Parathyroid adenoma (tissue), 2 donors: ENCODE measurements at regions not wholly inside any gene's neighbourhood (a gene's known extent, or its start where the extent isn't known, plus 50 kb on each side); places are given as distances from the start of the nearest gene placed in this dataset.

Experiments used
- H2AFZ ChIP-seq: fragments of 300-600 bp; sonication (generic); one replicate; pipeline ENCODE4 v1.7.0; 2017; ENCODE audit warnings: antibody characterized with exemption, mild to moderate bottlenecking
- H3K27ac ChIP-seq: fragments of 300-600 bp; sonication (generic); one replicate; pipeline ENCODE4 v1.7.0; 2017
- H3K27me3 ChIP-seq: fragments of 300-600 bp; sonication (generic); one replicate; pipeline ENCODE4 v1.7.0; 2017; ENCODE audit warnings: low read length; ENCODE audit not compliant: control insufficient read depth, insufficient read depth
- H3K36me3 ChIP-seq: fragments of 300-600 bp; sonication (generic); one replicate; pipeline ENCODE4 v1.7.0; 2017; ENCODE audit warnings: low read length; ENCODE audit not compliant: control insufficient read depth, insufficient read depth
- H3K4me1 ChIP-seq: fragments of 300-600 bp; sonication (generic); one replicate; pipeline ENCODE4 v1.7.0; 2017; ENCODE audit warnings: control low read depth
- H3K4me2 ChIP-seq: fragments of 300-600 bp; sonication (generic); one replicate; pipeline ENCODE4 v1.7.0; 2017; ENCODE audit warnings: low read length
- H3K4me3 ChIP-seq: fragments of 300-600 bp; sonication (generic); one replicate; pipeline ENCODE4 v1.7.0; 2017; ENCODE audit warnings: low read depth, low read length
- H3K79me2 ChIP-seq: fragments of 300-600 bp; sonication (generic); one replicate; pipeline ENCODE4 v1.7.0; 2017; ENCODE audit warnings: control low read depth
- H3K9ac ChIP-seq: fragments of 300-600 bp; sonication (generic); one replicate; pipeline ENCODE4 v1.7.0; 2017; ENCODE audit warnings: mild to moderate bottlenecking
- H3K9me3 ChIP-seq: fragments of 300-600 bp; sonication (generic); one replicate; pipeline ENCODE4 v1.7.0; 2017; ENCODE audit warnings: low read length; ENCODE audit not compliant: control insufficient read depth
- TF ChIP-seq, protein P1 (sequence below): fragments of 300-600 bp; sonication (generic); IDR thresholded peaks from one replicate; pipeline ENCODE4 v1.7.0; 2017; ENCODE audit warnings: antibody characterized with exemption, mild to moderate bottlenecking
- donor health status: primary hyperparathyroidism.

- Histone ChIP-seq H3K9me3 (no peaks in the 10 kb centered on the region), H3K27me3 (no peaks in the 10 kb centered on the region), H3K36me3 (no peaks in the 10 kb centered on the region), H3K4me2 (no peak overlapping the region), H3K4me3 (no peak overlapping the region), H3K4me1 (no peaks in the 10 kb centered on the region), H3K9ac (no peak overlapping the region), H3K79me2 (no peaks in the 10 kb centered on the region), H2AFZ (no peak overlapping the region), H3K27ac (no peak overlapping the region)
- TF ChIP-seq, protein P1, sequence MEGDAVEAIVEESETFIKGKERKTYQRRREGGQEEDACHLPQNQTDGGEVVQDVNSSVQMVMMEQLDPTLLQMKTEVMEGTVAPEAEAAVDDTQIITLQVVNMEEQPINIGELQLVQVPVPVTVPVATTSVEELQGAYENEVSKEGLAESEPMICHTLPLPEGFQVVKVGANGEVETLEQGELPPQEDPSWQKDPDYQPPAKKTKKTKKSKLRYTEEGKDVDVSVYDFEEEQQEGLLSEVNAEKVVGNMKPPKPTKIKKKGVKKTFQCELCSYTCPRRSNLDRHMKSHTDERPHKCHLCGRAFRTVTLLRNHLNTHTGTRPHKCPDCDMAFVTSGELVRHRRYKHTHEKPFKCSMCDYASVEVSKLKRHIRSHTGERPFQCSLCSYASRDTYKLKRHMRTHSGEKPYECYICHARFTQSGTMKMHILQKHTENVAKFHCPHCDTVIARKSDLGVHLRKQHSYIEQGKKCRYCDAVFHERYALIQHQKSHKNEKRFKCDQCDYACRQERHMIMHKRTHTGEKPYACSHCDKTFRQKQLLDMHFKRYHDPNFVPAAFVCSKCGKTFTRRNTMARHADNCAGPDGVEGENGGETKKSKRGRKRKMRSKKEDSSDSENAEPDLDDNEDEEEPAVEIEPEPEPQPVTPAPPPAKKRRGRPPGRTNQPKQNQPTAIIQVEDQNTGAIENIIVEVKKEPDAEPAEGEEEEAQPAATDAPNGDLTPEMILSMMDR: no peak
Measured at GRCh38 chr5:159768243-159768642, 148.0 kb upstream of the ADRA1B start.

DNA sequence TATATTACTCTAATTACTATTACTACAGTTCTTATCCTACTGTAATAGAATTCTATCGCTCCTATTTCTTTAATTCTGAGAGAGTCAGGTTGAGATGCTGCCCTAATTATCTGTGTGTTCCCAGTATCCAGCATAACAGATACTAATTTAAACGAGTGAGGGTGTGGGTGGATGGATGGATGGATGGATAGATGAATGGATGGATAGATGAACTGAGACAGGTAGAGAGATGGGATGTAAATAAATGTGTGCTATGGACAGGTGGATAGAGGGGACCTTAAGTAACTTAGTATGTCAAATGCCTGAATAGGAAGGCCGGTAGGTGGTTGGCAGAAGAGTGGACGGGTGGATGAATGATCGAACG lies 143.6 kb upstream of the ADRA1B start:
- Histone ChIP-seq H3K79me2 (no peaks in the 10 kb centered on the region), H3K27ac (no peak overlapping the region), H3K4me2 (no peak overlapping the region), H3K4me3 (peak overlapping the region; percentile 41), H3K4me1 (no peaks in the 10 kb centered on the region), H3K9me3 (no peaks in the 10 kb centered on the region), H3K9ac (no peak overlapping the region), H3K36me3 (no peaks in the 10 kb centered on the region), H3K27me3 (no peaks in the 10 kb centered on the region), H2AFZ (peak overlapping the region; percentile 68)
- TF ChIP-seq, protein P1: no peak

- Histone ChIP-seq H3K36me3 (no peaks in the 10 kb centered on the region), H3K9me3 (no peaks in the 10 kb centered on the region), H3K27ac (no peak overlapping the region), H3K79me2 (no peaks in the 10 kb centered on the region), H3K9ac (no peak overlapping the region), H2AFZ (peak overlapping the region; percentile 68), H3K27me3 (no peaks in the 10 kb centered on the region), H3K4me3 (peak overlapping the region; percentile 41), H3K4me2 (peak overlapping the region; percentile 79), H3K4me1 (no peaks in the 10 kb centered on the region)
- TF ChIP-seq, protein P1: no peak
Measured at GRCh38 chr5:159773062-159773924, 143.0 kb upstream of the ADRA1B start.

DNA sequence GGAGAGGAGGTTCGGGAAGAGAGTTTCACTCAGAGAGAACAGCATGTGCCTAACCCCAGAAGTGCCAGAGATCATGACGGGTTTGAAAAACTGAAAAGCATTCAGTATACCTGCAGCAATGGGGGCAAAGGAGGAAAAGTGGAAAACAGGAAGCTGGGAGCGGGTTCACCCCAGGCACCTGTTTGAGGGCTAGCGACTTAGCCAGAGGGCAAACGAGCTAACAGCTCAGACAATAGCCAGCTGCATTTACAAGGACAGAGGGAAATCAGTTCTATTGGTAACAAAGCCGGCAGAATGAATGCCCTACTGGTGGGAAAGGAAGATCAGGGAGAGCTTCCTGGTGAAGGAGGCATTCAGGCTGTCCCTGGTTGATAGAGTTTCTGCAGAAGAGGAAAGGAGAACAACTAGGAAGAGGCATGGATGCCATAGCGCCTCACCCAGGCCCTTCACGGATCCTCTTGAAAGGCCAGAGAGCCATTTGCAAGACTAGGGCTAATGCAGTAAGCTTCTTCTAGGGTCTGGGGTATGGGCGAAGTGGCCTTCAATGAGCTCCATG lies 141.7 kb upstream of the ADRA1B start:
- TF ChIP-seq, protein P1: no peak

More for the DNA sequence above, 141.7 kb upstream of the ADRA1B start:
- H2AFZ ChIP-seq: no peak overlapping the region
- H3K4me2 ChIP-seq: no peak overlapping the region
- no peaks in the 10 kb centered on the region for H3K9me3 ChIP-seq
- H3K9ac ChIP-seq: no peak overlapping the region
- no peaks in the 10 kb centered on the region for H3K4me1 ChIP-seq
- no peaks in the 10 kb centered on the region for H3K27me3 ChIP-seq
- H3K27ac ChIP-seq: no peak overlapping the region
- H3K36me3 ChIP-seq: no peaks in the 10 kb centered on the region
- no peaks in the 10 kb centered on the region for H3K79me2 ChIP-seq
- H3K4me3 ChIP-seq: no peak overlapping the region
